Panc1 (cell line): ENCODE measurements at regions not wholly inside any gene's neighbourhood (a gene's known extent, or its start where the extent isn't known, plus 50 kb on each side); places are given as distances from the start of the nearest gene placed in this dataset.

Experiments used
- ATAC-seq: fragments of 200-7000 bp; cut with Tn5 transposase; 2 replicates; pipeline ENCODE4 v1.9.1; 2020; ENCODE audit warnings: mild to moderate bottlenecking, moderate library complexity
- BruUV-seq: library from RNA; stranded (reverse); fragments of 400-500 nt; replicated peaks from 2 replicates; lab custom pipeline; 2021; lab: Mats Ljungman, UMichigan
- CTCF ChIA-PET: fragments of 300-600 bp; sonication (Branson Sonifier 250); formaldehyde crosslinking; loops from one replicate; lab custom pipeline; 2022; ENCODE audit warnings: antibody characterized with exemption; lab: Charles Lee
- POLR2A ChIA-PET: fragments of 300-600 bp; sonication (Branson Sonifier 250); formaldehyde crosslinking; loops from one replicate; lab custom pipeline; 2022; ENCODE audit warnings: antibody characterized with exemption; lab: Charles Lee
- DNase-seq: peaks from one replicate; pipeline ENCODE4 v3.0.0-alpha.2; 2010; ENCODE audit warnings: low read depth, low spot score
- H3K27ac ChIP-seq: 2 replicates; pipeline ENCODE4 v1.5.1; 2011; ENCODE audit warnings: mild to moderate bottlenecking, low read length, inconsistent platforms
- H3K27me3 ChIP-seq: fragments of 200-500 bp; sonication (Bioruptor generic); 2 replicates; pipeline ENCODE4 v1.6.0; 2014; ENCODE audit warnings: low read length, inconsistent platforms; ENCODE audit not compliant: control insufficient read depth, insufficient read depth
- H3K36me3 ChIP-seq: fragments of 200-500 bp; sonication (Bioruptor generic); 2 replicates; pipeline ENCODE4 v1.5.1; 2014; ENCODE audit warnings: inconsistent platforms, mild to moderate bottlenecking, low read length, moderate library complexity; ENCODE audit not compliant: control insufficient read depth, insufficient read depth
- H3K4me1 ChIP-seq: 2 replicates; pipeline ENCODE4 v1.5.1; 2011; ENCODE audit warnings: inconsistent platforms, mild to moderate bottlenecking, low read length, moderate library complexity; ENCODE audit not compliant: control insufficient read depth, insufficient read depth
- H3K4me3 ChIP-seq, 2 experiments: 2 replicates each; pipeline ENCODE4 v1.5.1; 2011 to 2012; ENCODE audit warnings: low read depth in 2 of 2, low read length in 2 of 2, mild to moderate bottlenecking in 2 of 2, inconsistent platforms in 1 of 2, moderate library complexity in 1 of 2
- H3K9me3 ChIP-seq: fragments of 200-500 bp; sonication (Bioruptor generic); 2 replicates; pipeline ENCODE4 v1.5.1; 2014; ENCODE audit warnings: low read depth, mild to moderate bottlenecking, inconsistent platforms, low read length, moderate library complexity; ENCODE audit not compliant: control insufficient read depth, insufficient read depth
- POLR2AphosphoS5 ChIP-seq: IDR thresholded peaks from 2 replicates; pipeline ENCODE4 v1.6.1; 2012; ENCODE audit warnings: mild to moderate bottlenecking, low read depth, low read length, moderate library complexity
- REST ChIP-seq, 2 experiments: IDR thresholded peaks; 2 replicates each; pipeline ENCODE4 v1.6.1; 2011 to 2012; ENCODE audit warnings: low read depth in 2 of 2, control low read depth in 1 of 2, low read length in 1 of 2, mild to moderate bottlenecking in 1 of 2, moderate library complexity in 1 of 2; ENCODE audit not compliant: insufficient read depth in 1 of 2
- SIN3A ChIP-seq: IDR thresholded peaks from 2 replicates; pipeline ENCODE4 v1.6.1; 2012; ENCODE audit warnings: low read depth, mild to moderate bottlenecking, low read length, moderate library complexity, borderline replicate concordance; ENCODE audit not compliant: insufficient read depth
- TCF7L2 ChIP-seq: IDR thresholded peaks from 2 replicates; pipeline ENCODE4 v1.6.1; 2011; ENCODE audit warnings: mild to moderate bottlenecking, low read depth, low read length, inconsistent platforms
- in situ Hi-C: cut with HindIII; loops from 2 replicates; pipeline ENCODE4 v1.10.0; 2016; ENCODE audit warnings: low sequenced_read_pairs, low pct_unique_long_range_greater_than_20kb
- intact Hi-C: fragments of 100-400 bp; cut with micrococcal nuclease; formaldehyde crosslinking; loops from one replicate; pipeline ENCODE4 v1.10.0; 2022; ENCODE audit not compliant: unreplicated experiment
- TF ChIP-seq, protein P1 (sequence below): fragments of 450-650 bp; IDR thresholded peaks from 2 replicates; pipeline ENCODE4 v1.5.1; 2017; ENCODE audit warnings: mild to moderate bottlenecking

- BruUV-seq: no TSS peak
- H3K36me3 ChIP-seq: no peaks in the 10 kb centered on the region
- ChIA-PET POLR2A (no interaction called here), CTCF (no interaction called here)
- TF ChIP-seq TCF7L2 (no peak), SIN3A (no peak), POLR2AphosphoS5 (no peak), REST (IDR thresholded peaks at IDR 0.05; ENCODE audit: insufficient read depth in 1 of 2, low read depth in 2 of 2, low read length in 1 of 2) (no peak)
- TF ChIP-seq, protein P1, sequence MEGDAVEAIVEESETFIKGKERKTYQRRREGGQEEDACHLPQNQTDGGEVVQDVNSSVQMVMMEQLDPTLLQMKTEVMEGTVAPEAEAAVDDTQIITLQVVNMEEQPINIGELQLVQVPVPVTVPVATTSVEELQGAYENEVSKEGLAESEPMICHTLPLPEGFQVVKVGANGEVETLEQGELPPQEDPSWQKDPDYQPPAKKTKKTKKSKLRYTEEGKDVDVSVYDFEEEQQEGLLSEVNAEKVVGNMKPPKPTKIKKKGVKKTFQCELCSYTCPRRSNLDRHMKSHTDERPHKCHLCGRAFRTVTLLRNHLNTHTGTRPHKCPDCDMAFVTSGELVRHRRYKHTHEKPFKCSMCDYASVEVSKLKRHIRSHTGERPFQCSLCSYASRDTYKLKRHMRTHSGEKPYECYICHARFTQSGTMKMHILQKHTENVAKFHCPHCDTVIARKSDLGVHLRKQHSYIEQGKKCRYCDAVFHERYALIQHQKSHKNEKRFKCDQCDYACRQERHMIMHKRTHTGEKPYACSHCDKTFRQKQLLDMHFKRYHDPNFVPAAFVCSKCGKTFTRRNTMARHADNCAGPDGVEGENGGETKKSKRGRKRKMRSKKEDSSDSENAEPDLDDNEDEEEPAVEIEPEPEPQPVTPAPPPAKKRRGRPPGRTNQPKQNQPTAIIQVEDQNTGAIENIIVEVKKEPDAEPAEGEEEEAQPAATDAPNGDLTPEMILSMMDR: no peak
- ATAC-seq: no peak
- H3K4me3 ChIP-seq: no peak overlapping the region
- DNase-seq: no peak
- no peaks in the 10 kb centered on the region for H3K27me3 ChIP-seq
- H3K27ac ChIP-seq: no peak overlapping the region
- H3K4me1 ChIP-seq: no peaks in the 10 kb centered on the region
- in situ Hi-C loops (no loop called here), intact Hi-C loops (no loop called here)
- no peaks in the 10 kb centered on the region for H3K9me3 ChIP-seq
Measured at GRCh38 chr4:171464499-171464898, 348.7 kb upstream of the GALNTL6 start.

- intact Hi-C loops: no loop called here
- Histone ChIP-seq H3K36me3 (no peaks in the 10 kb centered on the region), H3K9me3 (no peaks in the 10 kb centered on the region), H3K27me3 (no peaks in the 10 kb centered on the region), H3K27ac (no peak overlapping the region), H3K4me3 (no peak overlapping the region), H3K4me1 (no peaks in the 10 kb centered on the region)
- in situ Hi-C loops: no loop called here
- DNase-seq (no peak), ATAC-seq (no peak)
- ChIA-PET POLR2A (no interaction called here), CTCF (no interaction called here)
- BruUV-seq: no TSS peak
- TF ChIP-seq SIN3A: no peak
- TF ChIP-seq TCF7L2: no peak
- TF ChIP-seq POLR2AphosphoS5: no peak
- TF ChIP-seq, protein P1: no peak
- no peak for TF ChIP-seq REST (IDR thresholded peaks at IDR 0.05; ENCODE audit: insufficient read depth in 1 of 2, low read depth in 2 of 2, low read length in 1 of 2)
Measured at GRCh38 chr4:171461191-171461590, 352.0 kb upstream of the GALNTL6 start.
